Activated CD4-positive, alpha-beta T cell treated with anti-CD3 and anti-CD28 coated beads, Interleukin-2, amount 50 U/mL, for 1 hour (primary cell): ENCODE measurements at regions not wholly inside any gene's neighbourhood (a gene's known extent, or its start where the extent isn't known, plus 50 kb on each side); places are given as distances from the start of the nearest gene placed in this dataset.

Experiments used
- DNase-seq: peaks from one replicate; pipeline ENCODE4 v3.0.0-alpha.2; 2020

- DNase-seq, result no peak
These were observed 173.9 kb upstream of the ZNF462 start for GRCh38 chr9:106689089-106689488.

- no peak for DNase-seq
These were observed 171.3 kb upstream of the ZNF462 start for GRCh38 chr9:106691627-106692026.

GRCh38 chr9:106693558-106693957 is 169.4 kb upstream of the ZNF462 start:
- no peak for DNase-seq

- no peak for DNase-seq
These were observed 166.2 kb upstream of the ZNF462 start for GRCh38 chr9:106696804-106697203.

GRCh38 chr9:106697390-106697749 is 165.6 kb upstream of the ZNF462 start:
- no peak for DNase-seq

GRCh38 chr9:106697750-106698502 is 165.0 kb upstream of the ZNF462 start:
- no peak for DNase-seq

GRCh38 chr9:106700676-106701075 is 162.3 kb upstream of the ZNF462 start:
- no peak for DNase-seq

GRCh38 chr9:106701611-106702010 is 161.4 kb upstream of the ZNF462 start:
- no peak for DNase-seq

GRCh38 chr9:106704056-106704615 is 158.8 kb upstream of the ZNF462 start:
- no peak for DNase-seq

- DNase-seq, result no peak
These were observed 155.7 kb upstream of the ZNF462 start for GRCh38 chr9:106707291-106707690.

GRCh38 chr9:106707738-106708474 is 155.1 kb upstream of the ZNF462 start:
- no peak for DNase-seq

GRCh38 chr9:106708475-106709146 is 154.4 kb upstream of the ZNF462 start:
- DNase-seq, result no peak

- no peak for DNase-seq
These were observed 150.7 kb upstream of the ZNF462 start for GRCh38 chr9:106712279-106712678.

GRCh38 chr9:106713206-106713605 is 149.8 kb upstream of the ZNF462 start:
- DNase-seq, result no peak

- no peak for DNase-seq
These were observed 146.1 kb upstream of the ZNF462 start for GRCh38 chr9:106716820-106717219.

- DNase-seq, result no peak
These were observed 145.3 kb upstream of the ZNF462 start for GRCh38 chr9:106717686-106718085.

GRCh38 chr9:106718936-106719335 is 144.0 kb upstream of the ZNF462 start:
- DNase-seq, result no peak

- DNase-seq, result no peak
These were observed 140.8 kb upstream of the ZNF462 start for GRCh38 chr9:106722051-106722753.

- DNase-seq, result no peak
These were observed 139.0 kb upstream of the ZNF462 start for GRCh38 chr9:106723926-106724325.

GRCh38 chr9:106724566-106724965 is 138.4 kb upstream of the ZNF462 start:
- DNase-seq, result no peak

- no peak for DNase-seq
These were observed 136.7 kb upstream of the ZNF462 start for GRCh38 chr9:106726070-106726815.

GRCh38 chr9:106727969-106728368 is 135.0 kb upstream of the ZNF462 start:
- DNase-seq, result no peak
